ENCODE measurements at regions not wholly inside any gene's neighbourhood (a gene's known extent, or its start where the extent isn't known, plus 50 kb on each side); places are given as distances from the start of the nearest gene placed in this dataset.
"Not testable (repeated sequence)": the region's sequence is repeated elsewhere in the genome, so short reads cannot be mapped to it uniquely, and the experiment has no call there.

DNA sequence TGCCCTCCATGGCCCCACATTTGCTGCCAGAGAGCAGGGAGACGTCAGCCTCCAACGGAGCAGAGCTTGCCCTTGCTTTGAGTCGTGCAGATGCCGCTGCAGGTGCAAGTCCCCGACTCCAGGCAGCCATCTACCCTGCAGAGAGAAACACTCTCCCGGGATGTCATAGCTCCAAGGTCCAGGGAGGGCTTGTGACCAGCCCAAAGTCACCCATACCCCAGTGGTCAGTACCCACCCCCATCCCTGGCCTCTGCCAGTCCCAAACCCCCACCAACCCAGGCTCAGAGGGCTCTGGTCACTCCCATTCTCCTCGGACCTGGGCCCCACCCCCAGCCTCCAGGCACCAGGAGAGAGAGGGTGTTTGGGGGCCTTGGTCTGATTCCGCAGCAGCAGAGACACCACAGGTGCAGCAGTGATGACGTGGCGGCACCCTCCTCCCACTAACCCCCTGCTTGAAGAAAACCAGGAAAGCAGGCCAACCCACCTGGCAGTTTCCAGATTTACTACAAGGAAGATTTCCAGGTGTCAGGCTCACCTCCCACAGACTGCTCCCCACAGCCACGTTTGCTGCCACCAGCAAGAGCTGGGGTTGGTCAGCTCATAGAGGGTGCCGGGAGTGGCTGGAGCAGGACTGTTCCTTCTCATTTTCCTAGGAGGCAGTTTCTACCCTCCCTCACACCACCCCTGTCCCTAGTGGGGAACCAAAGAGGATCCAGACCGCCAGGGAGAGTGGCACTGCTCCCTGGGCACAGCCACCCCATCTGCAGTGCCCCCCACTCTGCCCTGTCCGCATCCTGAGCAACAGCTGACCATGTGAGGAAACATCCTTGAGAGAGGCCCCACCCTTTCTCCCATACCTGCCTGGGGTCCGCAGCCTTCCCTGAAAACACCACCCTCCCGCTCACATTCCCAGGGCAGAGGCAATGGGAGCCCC lies 132.4 kb downstream of the TNFRSF13B start:
- WGBS, 2 donors (ENCODE audit: extremely low coverage in 2 of 2, insufficient read length in 2 of 2, insufficient replicate concordance in 1 of 2): no CpG with 5 or more reads among the region's 16 CpGs
- not testable (repeated sequence) for DNase-seq (ENCODE audit: low spot score)

DNA sequence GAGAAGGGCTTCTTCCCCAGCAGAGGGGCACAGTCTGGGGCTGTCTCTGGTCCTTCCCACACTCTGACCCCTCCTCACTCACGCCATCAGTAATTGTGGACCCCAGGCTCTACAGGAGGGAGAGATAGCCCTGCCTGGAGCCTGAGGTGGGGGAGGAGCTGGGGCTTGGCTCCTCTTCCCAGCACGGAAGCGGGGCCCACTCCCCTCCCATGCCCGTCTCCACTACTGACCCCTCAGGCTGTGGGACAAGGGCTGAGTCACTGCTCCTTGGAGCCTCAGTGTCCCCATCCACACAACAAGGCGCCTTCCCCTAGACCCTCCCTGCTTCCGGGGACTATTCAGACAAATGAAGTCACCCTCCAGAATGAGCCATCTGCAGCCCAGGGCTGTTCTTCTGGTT lies 133.1 kb downstream of the TNFRSF13B start:
- H4K8ac ChIP-seq (ENCODE audit: low read depth, low read length); H3K4me1 ChIP-seq (ENCODE audit: control insufficient read depth in 2 of 2, insufficient read depth in 1 of 2, low read depth in 1 of 2, low read length in 2 of 2); H3K4ac ChIP-seq (ENCODE audit: low read length); H3K4me3 ChIP-seq (ENCODE audit: low read length in 2 of 2); H3K14ac ChIP-seq (ENCODE audit: low read length); H2BK120ac ChIP-seq (ENCODE audit: low read depth, low read length); DNase-seq (ENCODE audit: low spot score); H3K27ac ChIP-seq (replicated peaks; ENCODE audit: low read length); H2AFZ ChIP-seq (ENCODE audit: low read length); H2BK5ac ChIP-seq (ENCODE audit: low read length); H3K9me3 ChIP-seq (replicated peaks in 1 of 2; ENCODE audit: control insufficient read depth in 2 of 2, insufficient read depth in 1 of 2, low read depth in 1 of 2, low read length in 2 of 2); H2BK12ac ChIP-seq (ENCODE audit: low read length); H3K9ac ChIP-seq (ENCODE audit: low read depth, low read length, poor library complexity); H2BK15ac ChIP-seq (ENCODE audit: low read length); H3K27me3 ChIP-seq (ENCODE audit: control insufficient read depth in 3 of 3, insufficient read depth in 3 of 3, low read depth in 1 of 3, low read length in 3 of 3); H4K91ac ChIP-seq (ENCODE audit: low read depth, low read length, poor library complexity); H3K23ac ChIP-seq (ENCODE audit: low read depth, low read length, poor library complexity); H3K36me3 ChIP-seq (replicated peaks in 1 of 2; ENCODE audit: control insufficient read depth in 2 of 2, insufficient read depth in 2 of 2, low read length in 2 of 2); H3K79me1 ChIP-seq (ENCODE audit: low read depth, low read length); H2AK5ac ChIP-seq (ENCODE audit: low read depth, low read length); H3K4me2 ChIP-seq (ENCODE audit: insufficient read depth, low read length, poor library complexity, severe bottlenecking); H3K18ac ChIP-seq (ENCODE audit: low read length): not testable (repeated sequence)
- no CpG with 5 or more reads among the region's 6 CpGs for WGBS, 2 donors (ENCODE audit: extremely low coverage in 2 of 2, insufficient read length in 2 of 2, insufficient replicate concordance in 1 of 2)

More for the DNA sequence above, 132.4 kb downstream of the TNFRSF13B start:
- not testable (repeated sequence) for H3K14ac ChIP-seq (ENCODE audit: low read length); H2BK120ac ChIP-seq (ENCODE audit: low read depth, low read length); H3K27me3 ChIP-seq (ENCODE audit: control insufficient read depth in 3 of 3, insufficient read depth in 3 of 3, low read depth in 1 of 3, low read length in 3 of 3); H3K27ac ChIP-seq (replicated peaks; ENCODE audit: low read length); H2BK5ac ChIP-seq (ENCODE audit: low read length); H2AFZ ChIP-seq (ENCODE audit: low read length); H4K91ac ChIP-seq (ENCODE audit: low read depth, low read length, poor library complexity); H3K4ac ChIP-seq (ENCODE audit: low read length); H3K4me1 ChIP-seq (ENCODE audit: control insufficient read depth in 2 of 2, insufficient read depth in 1 of 2, low read depth in 1 of 2, low read length in 2 of 2); H3K9ac ChIP-seq (ENCODE audit: low read depth, low read length, poor library complexity); H3K4me2 ChIP-seq (ENCODE audit: insufficient read depth, low read length, poor library complexity, severe bottlenecking); H2AK5ac ChIP-seq (ENCODE audit: low read depth, low read length); H3K4me3 ChIP-seq (ENCODE audit: low read length in 2 of 2); H3K9me3 ChIP-seq (replicated peaks in 1 of 2; ENCODE audit: control insufficient read depth in 2 of 2, insufficient read depth in 1 of 2, low read depth in 1 of 2, low read length in 2 of 2); H4K8ac ChIP-seq (ENCODE audit: low read depth, low read length); H3K23ac ChIP-seq (ENCODE audit: low read depth, low read length, poor library complexity); H3K36me3 ChIP-seq (replicated peaks in 1 of 2; ENCODE audit: control insufficient read depth in 2 of 2, insufficient read depth in 2 of 2, low read length in 2 of 2); H2BK12ac ChIP-seq (ENCODE audit: low read length); H2BK15ac ChIP-seq (ENCODE audit: low read length); H3K79me1 ChIP-seq (ENCODE audit: low read depth, low read length); H3K18ac ChIP-seq (ENCODE audit: low read length)

DNA sequence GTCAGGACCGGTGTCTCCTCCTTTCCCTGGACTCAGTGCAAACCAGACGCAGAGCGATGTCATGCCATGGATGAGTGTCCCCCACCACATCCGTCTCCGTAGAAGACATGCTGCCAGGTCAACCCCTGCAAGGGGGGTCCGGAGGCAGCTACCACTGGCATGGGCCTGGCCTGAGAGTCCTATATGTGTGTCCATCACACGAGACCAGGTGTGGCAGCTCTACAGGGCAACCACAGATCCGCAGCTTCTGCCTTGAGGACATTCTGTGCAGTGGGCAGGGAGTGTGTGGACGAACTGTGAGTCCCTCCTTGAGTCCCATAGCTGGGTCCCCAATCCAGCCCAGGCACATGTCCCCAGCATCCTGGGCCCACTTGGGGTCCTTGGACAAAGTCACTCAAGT lies 133.6 kb downstream of the TNFRSF13B start:
- not testable (repeated sequence) for H4K8ac ChIP-seq (ENCODE audit: low read depth, low read length); H2BK5ac ChIP-seq (ENCODE audit: low read length); H4K91ac ChIP-seq (ENCODE audit: low read depth, low read length, poor library complexity); H3K18ac ChIP-seq (ENCODE audit: low read length); H2BK120ac ChIP-seq (ENCODE audit: low read depth, low read length); H2BK15ac ChIP-seq (ENCODE audit: low read length); H3K36me3 ChIP-seq (replicated peaks in 1 of 2; ENCODE audit: control insufficient read depth in 2 of 2, insufficient read depth in 2 of 2, low read length in 2 of 2); H3K4me3 ChIP-seq (ENCODE audit: low read length in 2 of 2); H3K9me3 ChIP-seq (replicated peaks in 1 of 2; ENCODE audit: control insufficient read depth in 2 of 2, insufficient read depth in 1 of 2, low read depth in 1 of 2, low read length in 2 of 2); H3K14ac ChIP-seq (ENCODE audit: low read length); H3K79me1 ChIP-seq (ENCODE audit: low read depth, low read length); DNase-seq (ENCODE audit: low spot score); H3K4me2 ChIP-seq (ENCODE audit: insufficient read depth, low read length, poor library complexity, severe bottlenecking); H3K4ac ChIP-seq (ENCODE audit: low read length); H3K23ac ChIP-seq (ENCODE audit: low read depth, low read length, poor library complexity); H2AK5ac ChIP-seq (ENCODE audit: low read depth, low read length); H3K4me1 ChIP-seq (ENCODE audit: control insufficient read depth in 2 of 2, insufficient read depth in 1 of 2, low read depth in 1 of 2, low read length in 2 of 2); H3K9ac ChIP-seq (ENCODE audit: low read depth, low read length, poor library complexity); H2BK12ac ChIP-seq (ENCODE audit: low read length); H3K27me3 ChIP-seq (ENCODE audit: control insufficient read depth in 3 of 3, insufficient read depth in 3 of 3, low read depth in 1 of 3, low read length in 3 of 3); H2AFZ ChIP-seq (ENCODE audit: low read length); H3K27ac ChIP-seq (replicated peaks; ENCODE audit: low read length)
- WGBS, 2 donors (ENCODE audit: extremely low coverage in 2 of 2, insufficient read length in 2 of 2, insufficient replicate concordance in 1 of 2): no CpG with 5 or more reads among the region's 9 CpGs

DNA sequence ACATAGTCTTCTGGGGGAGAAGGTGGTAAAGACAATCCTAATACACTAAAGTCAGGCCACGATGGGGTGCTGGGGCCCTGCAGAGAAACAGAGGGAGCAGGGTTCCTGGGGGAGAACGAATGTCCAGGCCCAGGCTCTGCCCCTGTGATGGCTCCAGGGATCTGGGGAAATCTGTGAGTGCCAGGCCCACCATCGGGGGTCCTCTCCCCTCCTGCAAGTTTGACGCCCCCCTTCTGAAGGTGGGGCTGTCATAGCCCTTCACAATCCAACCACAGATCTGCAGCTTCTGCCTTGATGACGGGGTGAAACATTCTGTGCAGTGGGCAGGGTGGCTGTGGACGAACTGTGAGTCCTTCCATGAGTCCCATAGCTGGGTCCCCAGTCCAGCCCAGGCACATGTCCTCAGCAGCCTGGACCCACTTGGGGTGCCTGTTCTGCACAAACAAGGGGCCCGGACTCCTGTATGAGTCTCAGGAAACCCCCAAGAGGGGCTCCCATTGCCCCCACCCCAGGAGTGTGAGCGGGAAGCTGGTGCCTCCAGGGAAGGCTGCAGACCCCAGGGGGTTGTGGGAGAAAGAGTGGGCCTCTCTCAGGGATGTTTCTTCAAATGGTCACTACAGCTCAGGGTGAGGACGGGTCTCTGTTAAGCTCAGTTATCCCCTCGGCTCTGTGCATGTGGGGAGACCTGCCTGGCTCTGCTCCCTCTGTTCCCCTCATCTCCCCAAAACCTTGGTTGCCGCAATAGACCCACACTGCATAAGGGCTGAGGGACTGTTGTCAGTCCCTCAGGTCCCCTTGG lies 134.3 kb downstream of the TNFRSF13B start:
- not testable (repeated sequence) for H2BK120ac ChIP-seq (ENCODE audit: low read depth, low read length); H3K4me2 ChIP-seq (ENCODE audit: insufficient read depth, low read length, poor library complexity, severe bottlenecking); H3K4me3 ChIP-seq (ENCODE audit: low read length in 2 of 2); H2BK5ac ChIP-seq (ENCODE audit: low read length); H2BK15ac ChIP-seq (ENCODE audit: low read length); H3K23ac ChIP-seq (ENCODE audit: low read depth, low read length, poor library complexity); H3K79me1 ChIP-seq (ENCODE audit: low read depth, low read length); H3K4ac ChIP-seq (ENCODE audit: low read length); H3K18ac ChIP-seq (ENCODE audit: low read length); H3K14ac ChIP-seq (ENCODE audit: low read length); H3K9ac ChIP-seq (ENCODE audit: low read depth, low read length, poor library complexity); H2AFZ ChIP-seq (ENCODE audit: low read length); DNase-seq (ENCODE audit: low spot score); H3K27me3 ChIP-seq (ENCODE audit: control insufficient read depth in 3 of 3, insufficient read depth in 3 of 3, low read depth in 1 of 3, low read length in 3 of 3); H3K4me1 ChIP-seq (ENCODE audit: control insufficient read depth in 2 of 2, insufficient read depth in 1 of 2, low read depth in 1 of 2, low read length in 2 of 2); H4K91ac ChIP-seq (ENCODE audit: low read depth, low read length, poor library complexity); H3K27ac ChIP-seq (replicated peaks; ENCODE audit: low read length); H2BK12ac ChIP-seq (ENCODE audit: low read length); H3K9me3 ChIP-seq (replicated peaks in 1 of 2; ENCODE audit: control insufficient read depth in 2 of 2, insufficient read depth in 1 of 2, low read depth in 1 of 2, low read length in 2 of 2); H2AK5ac ChIP-seq (ENCODE audit: low read depth, low read length); H4K8ac ChIP-seq (ENCODE audit: low read depth, low read length); H3K36me3 ChIP-seq (replicated peaks in 1 of 2; ENCODE audit: control insufficient read depth in 2 of 2, insufficient read depth in 2 of 2, low read length in 2 of 2)
- WGBS, 2 donors (ENCODE audit: extremely low coverage in 2 of 2, insufficient read length in 2 of 2, insufficient replicate concordance in 1 of 2): no CpG with 5 or more reads among the region's 11 CpGs
